Ovary (tissue), 7 donors: ENCODE measurements at regions not wholly inside any gene's neighbourhood (a gene's known extent, or its start where the extent isn't known, plus 50 kb on each side); places are given as distances from the start of the nearest gene placed in this dataset.

Experiments
- DNase-seq, 5 donors: peaks; one replicate each; pipeline ENCODE4 v3.0.0-alpha.2; 2019 to 2020
- H3K27ac ChIP-seq, 2 donors: fragments of 200-600 bp; one replicate each; pipeline versions ENCODE4 v1.5.1 to v1.8.0; 2019 to 2022
- H3K27me3 ChIP-seq: fragments of 200-600 bp; one replicate; pipeline ENCODE4 v1.8.0; 2022
- H3K36me3 ChIP-seq: fragments of 200-600 bp; sonication (generic); one replicate; pipeline ENCODE4 v1.5.1; 2019
- H3K4me1 ChIP-seq: one replicate; pipeline ENCODE4 v1.8.1; 2013; ENCODE audit warnings: mild to moderate bottlenecking, moderate library complexity; ENCODE audit not compliant: insufficient read depth
- H3K4me3 ChIP-seq: fragments of 200-600 bp; sonication (generic); one replicate; pipeline ENCODE4 v1.5.1; 2017
- H3K9me3 ChIP-seq, 2 donors: fragments of 200-600 bp in 1 of 2; sonication (generic) in 1 of 2; one replicate each; pipeline versions ENCODE4 v1.5.1 to v1.8.1; 2013 to 2019; ENCODE audit warnings: mild to moderate bottlenecking in 1 of 2, moderate library complexity in 1 of 2
- CTCF ChIP-seq, 3 donors: fragments of 450-650 bp in 2 of 3; fragments of 200-600 bp in 1 of 3; IDR thresholded peaks; one replicate each; pipeline versions ENCODE4 v1.5.1 to v1.8.0; 2016 to 2022; ENCODE audit warnings: antibody characterized with exemption in 3 of 3, mild to moderate bottlenecking in 1 of 3
- EP300 ChIP-seq: sonication (generic); formaldehyde crosslinking; IDR thresholded peaks from one replicate; pipeline ENCODE4 v1.6.1; 2017; ENCODE audit warnings: antibody characterized with exemption
- POLR2A ChIP-seq: fragments of 450-650 bp; IDR thresholded peaks from one replicate; pipeline ENCODE4 v1.6.1; 2017; ENCODE audit warnings: antibody characterized with exemption, mild to moderate bottlenecking, moderate library complexity
- WGBS, 3 donors: extraction: QIAGEN DNeasy Blood & Tissue Kit in 1 of 3; methylation state at CpG; one replicate each; pipeline versions ENCODE4 v1.1.5 to v1.1.7; 2013 to 2017; 5-methylcytosine and 5-hydroxymethylcytosine counted together
- intact Hi-C, 4 donors: fragments of 100-400 bp; cut with DNase I; formaldehyde crosslinking; loops; one replicate each; pipeline versions ENCODE4 v1.11.0 to v1.15.1; 2022 to 2023
- donor health status: DM: no; HTN: no; CAD: no; lungs with moderate emphysema.
- donor health status: DM: no; HTN: no; CAD: no.
- donor health status: Bipolar disorder and iron deficiency.
- donor health status: DM: no; HTN: no; CAD: no.
- donor health status: DM: yes; HTN: yes; CAD: no.

DNA sequence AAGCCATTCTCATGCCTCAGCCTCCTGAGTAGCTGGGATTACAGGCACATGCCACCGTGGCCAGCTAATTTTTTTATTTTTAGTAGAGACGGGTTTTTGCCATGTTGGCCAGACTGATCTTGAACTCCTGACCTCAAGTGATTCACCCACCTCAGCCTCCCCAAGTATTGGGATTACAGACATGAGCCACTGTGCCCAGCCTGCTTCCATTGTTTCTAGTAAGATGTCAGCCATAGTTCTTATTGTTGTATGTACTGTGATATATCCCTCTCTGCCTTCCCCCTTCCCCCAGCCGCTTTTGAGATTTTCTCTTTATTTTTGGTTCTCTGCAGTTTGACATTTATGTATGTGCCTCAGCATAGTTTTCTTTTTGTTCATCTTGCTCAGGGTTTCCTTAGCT is 87.9 kb upstream of the KLF14 start:
- no peak overlapping the region for H3K4me3 ChIP-seq
- TF ChIP-seq POLR2A (no peak), CTCF (IDR thresholded peaks at IDR 0.05) (no peak), EP300 (no peak)
- no peak for DNase-seq
- no peaks in the 10 kb centered on the region for H3K36me3 ChIP-seq
- H3K4me1 ChIP-seq, result no peaks in the 10 kb centered on the region
- no peak overlapping the region for H3K27ac ChIP-seq
- H3K9me3 ChIP-seq, result peaks cover 0 to 4% of the 10 kb centered on the region in 2 donors
- WGBS, 3 donors, result 75 to 82% (median 80%) methylated on average over 3 of the region's 3 CpGs
- H3K27me3 ChIP-seq, result no peaks in the 10 kb centered on the region
- intact Hi-C loops, result no loop called here

DNA sequence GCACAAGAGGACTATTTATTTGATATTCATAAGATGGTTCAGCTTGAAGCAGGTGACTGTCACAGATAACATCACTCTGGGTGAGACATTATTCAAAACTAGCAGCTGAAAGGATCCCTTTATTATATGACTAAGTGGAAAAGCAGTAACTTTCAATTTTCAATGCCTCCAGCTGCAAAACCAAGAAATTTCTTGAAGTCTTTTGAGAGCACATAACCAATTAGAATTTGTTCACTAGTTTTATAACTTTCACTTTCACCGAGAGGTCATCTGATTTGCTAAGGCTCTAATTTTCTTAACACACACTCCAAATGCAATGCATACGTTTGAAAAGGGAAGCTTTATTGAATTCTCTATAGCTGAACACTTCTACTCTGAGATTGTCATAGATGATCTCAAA is 88.6 kb upstream of the KLF14 start:
- Histone ChIP-seq H3K36me3 (no peaks in the 10 kb centered on the region), H3K4me1 (no peaks in the 10 kb centered on the region), H3K27ac (no peak overlapping the region), H3K4me3 (no peak overlapping the region), H3K9me3 (peaks cover 0 to 4% of the 10 kb centered on the region in 2 donors), H3K27me3 (no peaks in the 10 kb centered on the region)
- TF ChIP-seq CTCF (IDR thresholded peaks at IDR 0.05) (no peak), POLR2A (no peak), EP300 (no peak)
- 69 to 83% (median 79%) methylated on average over 2 of the region's 2 CpGs for WGBS, 3 donors
- no peak for DNase-seq
- intact Hi-C loops, result no loop called here

DNA sequence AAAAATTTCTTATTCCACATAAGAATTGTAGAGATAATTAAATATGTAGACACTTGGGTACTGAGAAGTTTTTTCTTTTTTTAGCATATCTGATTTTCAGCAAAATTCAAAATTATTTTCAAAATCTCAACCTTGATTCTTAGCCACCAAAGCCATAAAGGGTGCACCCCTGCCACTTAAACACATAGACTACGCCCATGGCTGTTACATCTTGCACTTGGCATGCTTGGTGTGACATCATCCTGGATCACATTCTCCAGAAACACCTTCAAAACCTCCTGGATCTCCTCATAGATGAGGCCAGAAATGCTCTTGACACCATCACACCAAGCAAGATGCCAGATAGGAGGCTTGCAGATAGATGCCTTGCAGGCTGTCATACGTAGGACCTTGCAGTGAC is 89.1 kb upstream of the KLF14 start:
- Histone ChIP-seq H3K9me3 (peaks cover 0 to 4% of the 10 kb centered on the region in 2 donors), H3K4me3 (no peak overlapping the region), H3K4me1 (no peaks in the 10 kb centered on the region), H3K27ac (no peak overlapping the region), H3K27me3 (no peaks in the 10 kb centered on the region), H3K36me3 (no peaks in the 10 kb centered on the region)
- WGBS, 3 donors, result 89 to 95% (median 92%) methylated on average over 2 of the region's 2 CpGs
- DNase-seq, result no peak
- intact Hi-C loops, result no loop called here
- TF ChIP-seq POLR2A (no peak), EP300 (no peak), CTCF (IDR thresholded peaks at IDR 0.05) (no peak)

DNA sequence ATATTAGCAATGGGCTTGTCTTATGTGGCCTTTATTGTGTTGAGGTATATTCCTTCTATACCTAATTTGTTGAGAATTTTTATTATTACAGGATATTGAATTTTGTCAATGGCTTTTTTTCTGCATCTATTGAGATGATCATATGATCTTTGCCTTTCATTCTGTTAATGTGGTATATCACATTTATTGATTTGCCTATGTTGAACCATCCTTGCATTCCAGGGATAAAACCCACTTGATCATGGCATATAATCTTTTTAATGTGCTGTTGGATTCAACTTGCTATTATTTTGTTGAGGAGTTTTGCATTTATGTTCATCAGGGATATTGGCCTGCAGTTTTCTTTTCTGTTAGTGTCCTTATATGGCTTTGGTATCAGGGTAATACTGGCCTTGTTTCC is 91.8 kb upstream of the KLF14 start:
- peaks cover 0 to 4% of the 10 kb centered on the region in 2 donors for H3K9me3 ChIP-seq
- no peaks in the 10 kb centered on the region for H3K36me3 ChIP-seq
- TF ChIP-seq CTCF (IDR thresholded peaks at IDR 0.05) (no peak), EP300 (no peak), POLR2A (no peak)
- no peak for DNase-seq
- no peak overlapping the region for H3K27ac ChIP-seq
- H3K27me3 ChIP-seq, result no peaks in the 10 kb centered on the region
- intact Hi-C loops, result no loop called here
- no peaks in the 10 kb centered on the region for H3K4me1 ChIP-seq
- H3K4me3 ChIP-seq, result no peak overlapping the region

DNA sequence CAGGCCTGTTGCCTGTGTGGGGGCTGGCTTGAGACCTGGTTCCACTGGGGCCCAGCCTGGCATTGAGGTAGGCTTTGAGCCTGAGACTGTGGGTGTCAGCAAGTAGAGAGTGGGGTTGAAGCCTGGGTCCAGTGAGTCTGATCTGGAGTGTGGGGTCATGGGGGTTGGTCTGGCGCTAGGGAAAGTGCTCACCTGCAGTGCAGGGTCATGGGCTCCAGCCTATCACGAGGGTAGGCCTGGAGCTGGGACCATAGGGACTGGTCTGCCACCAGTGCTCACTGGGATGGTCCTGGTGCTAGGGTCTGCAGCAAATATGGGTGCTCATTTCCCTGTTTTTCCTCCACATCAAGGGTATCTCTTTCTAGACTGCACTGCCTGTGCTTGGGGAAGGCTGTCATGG is 95.4 kb upstream of the KLF14 start:
- intact Hi-C loops, result no loop called here
- no peak overlapping the region for H3K4me3 ChIP-seq
- no peaks in the 10 kb centered on the region for H3K27me3 ChIP-seq
- H3K36me3 ChIP-seq, result no peaks in the 10 kb centered on the region
- H3K4me1 ChIP-seq, result no peaks in the 10 kb centered on the region
- no peak overlapping the region for H3K27ac ChIP-seq
- no peak for DNase-seq
- WGBS, 3 donors, result 84 to 88% (median 86%) methylated on average over 2 of the region's 2 CpGs
- TF ChIP-seq EP300, result no peak
- TF ChIP-seq CTCF (IDR thresholded peaks at IDR 0.05), result no peak
- TF ChIP-seq POLR2A, result no peak
- peaks cover 0 to 4% of the 10 kb centered on the region in 2 donors for H3K9me3 ChIP-seq
